ENCODE measurements at regions not wholly inside any gene's neighbourhood (a gene's known extent, or its start where the extent isn't known, plus 50 kb on each side); places are given as distances from the start of the nearest gene placed in this dataset.

DNA sequence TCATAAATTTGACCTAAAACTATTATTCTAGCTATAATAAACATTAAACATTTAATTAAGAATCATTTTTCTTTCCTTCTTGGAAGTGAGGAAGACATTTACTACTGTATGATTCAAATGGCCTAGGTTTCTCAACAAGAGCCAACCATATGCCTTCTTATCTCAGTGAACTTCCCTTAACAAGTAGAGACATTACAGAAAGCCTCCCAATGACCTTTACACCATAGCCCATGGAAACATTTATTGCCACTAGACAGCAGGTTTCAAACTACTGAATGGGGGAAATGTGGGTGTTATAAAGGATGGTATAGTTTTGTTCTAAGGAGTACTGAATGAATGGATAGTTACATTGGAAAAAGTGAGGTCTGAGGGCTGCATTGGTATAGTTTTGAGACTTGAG, 349.4 kb upstream of the SPRED2 start:
- TF ChIP-seq FOXK1 (CRISPR knock-in tag; IDR thresholded peaks at IDR 0.05) (no peak), ZBTB43 (CRISPR knock-in tag; IDR thresholded peaks at IDR 0.05) (no peak), CDX4 (CRISPR knock-in tag; IDR thresholded peaks at IDR 0.05; ENCODE audit: borderline replicate concordance) (no peak), OVOL2 (CRISPR knock-in tag; IDR thresholded peaks at IDR 0.05; ENCODE audit: borderline replicate concordance) (no peak), NR3C1 (CRISPR knock-in tag; conservative IDR thresholded peaks at IDR 0.05; ENCODE audit: low read depth) (no peak), RORB (CRISPR knock-in tag; IDR thresholded peaks at IDR 0.05) (no peak), SMAD4 (CRISPR knock-in tag; IDR thresholded peaks at IDR 0.05) (no peak), ATF1 (CRISPR knock-in tag; IDR thresholded peaks at IDR 0.05) (no peak), IRF2 (CRISPR knock-in tag; IDR thresholded peaks at IDR 0.05; ENCODE audit: borderline replicate concordance, low read depth) (no peak), ZNF512 (CRISPR knock-in tag; IDR thresholded peaks at IDR 0.05; ENCODE audit: borderline replicate concordance) (no peak)
- ChIA-PET POLR2A (no interaction called here), CTCF (no interaction called here)
- Mint-ChIP-seq H3K4me1 (peaks cover 16% of the 10 kb centered on the region), H3K27me3 (ENCODE audit: low read depth) (no peaks in the 10 kb centered on the region), H3K4me3 (no peak overlapping the region), H3K27ac (no peak overlapping the region), H3K36me3 (no peaks in the 10 kb centered on the region), H3K9me3 (no peaks in the 10 kb centered on the region)
- ATAC-seq (no peak), DNase-seq (ENCODE audit: low spot score) (no peak)

- no peaks in the 10 kb centered on the region; the same call in 1 of the 2 replicates for H3K27me3 Mint-ChIP-seq (ENCODE audit: low read depth)
- POLR2A ChIA-PET, result no interaction called here
- DNase-seq (ENCODE audit: low spot score), result no peak
Observed at GRCh38 chr2:65779021-65779420, 346.6 kb upstream of the SPRED2 start.

More at GRCh38 chr2:65779021-65779420, 346.6 kb upstream of the SPRED2 start:
- TF ChIP-seq KAT7 (CRISPR knock-in tag; IDR thresholded peaks at IDR 0.05; ENCODE audit: borderline replicate concordance) (no peak), E2F5 (CRISPR knock-in tag; IDR thresholded peaks at IDR 0.05) (no peak), SOX15 (CRISPR knock-in tag; IDR thresholded peaks at IDR 0.05) (no peak), MLX (CRISPR knock-in tag; IDR thresholded peaks at IDR 0.05) (no peak), TCF7 (CRISPR knock-in tag; IDR thresholded peaks at IDR 0.05; ENCODE audit: low read depth) (no peak), E2F1 (CRISPR knock-in tag; IDR thresholded peaks at IDR 0.05) (no peak), CBFB (CRISPR knock-in tag; IDR thresholded peaks at IDR 0.05; ENCODE audit: low read depth) (no peak), ERG (CRISPR knock-in tag; IDR thresholded peaks at IDR 0.05) (no peak), ATF2 (CRISPR knock-in tag; IDR thresholded peaks at IDR 0.05; ENCODE audit: borderline replicate concordance, low read depth) (no peak), MXD4 (CRISPR knock-in tag; IDR thresholded peaks at IDR 0.05; ENCODE audit: borderline replicate concordance) (no peak), PRDM15 (CRISPR knock-in tag; IDR thresholded peaks at IDR 0.05) (no peak), ATF1 (CRISPR knock-in tag; IDR thresholded peaks at IDR 0.05) (no peak), FOXP1 (CRISPR knock-in tag; IDR thresholded peaks at IDR 0.05; ENCODE audit: borderline replicate concordance) (no peak)
- CTCF ChIA-PET, result no interaction called here
- Mint-ChIP-seq H3K4me1 (peaks cover 16% of the 10 kb centered on the region), H3K9me3 (no peaks in the 10 kb centered on the region), H3K36me3 (no peaks in the 10 kb centered on the region), H3K4me3 (no peak overlapping the region), H3K27ac (no peak overlapping the region)
- ATAC-seq, result no peak

Measured in WTC11 (cell line).